OCI-LY3 (cell line): ENCODE measurements at regions not wholly inside any gene's neighbourhood (a gene's known extent, or its start where the extent isn't known, plus 50 kb on each side); places are given as distances from the start of the nearest gene placed in this dataset.
"Not testable (repeated sequence)": the region's sequence is repeated elsewhere in the genome, so short reads cannot be mapped to it uniquely, and the experiment has no call there.

Source experiments
- H2AFZ ChIP-seq: fragments of 200-600, 300-600 bp; shearing (Covaris generic); 2 replicates; pipeline ENCODE4 v1.6.0; 2014; ENCODE audit warnings: antibody characterized with exemption, low read depth, low read length
- H3K27ac ChIP-seq: fragments of 200-600, 300-600 bp; sonication (generic); 2 replicates; pipeline ENCODE4 v1.5.1; 2014; ENCODE audit warnings: mild to moderate bottlenecking, low read length, moderate library complexity, mixed read lengths
- H3K27me3 ChIP-seq: fragments of 200-600, 300-600 bp; sonication (generic); 2 replicates; pipeline ENCODE4 v1.6.1; 2014; ENCODE audit warnings: low read depth, low read length, mixed read lengths
- H3K36me3 ChIP-seq: fragments of 200-600, 300-600 bp; sonication (generic); replicated peaks from 2 replicates; pipeline ENCODE3; 2014; ENCODE audit warnings: low read depth, low read length, mixed read lengths
- H3K4me1 ChIP-seq: fragments of 300-600, 200-600 bp; sonication (generic); 2 replicates; pipeline ENCODE4 v1.6.1; 2014; ENCODE audit warnings: low read length, mixed read lengths
- H3K4me2 ChIP-seq: fragments of 200-600, 300-600 bp; sonication (generic); 2 replicates; pipeline ENCODE4 v1.6.1; 2014; ENCODE audit warnings: low read length, mixed read lengths
- H3K4me3 ChIP-seq: fragments of 300-600, 200-600 bp; sonication (generic); 2 replicates; pipeline ENCODE4 v1.5.1; 2014; ENCODE audit warnings: antibody characterized with exemption, mild to moderate bottlenecking, low read length, moderate library complexity
- H3K79me2 ChIP-seq: fragments of 300-600, 200-600 bp; shearing (Covaris generic); 2 replicates; pipeline ENCODE4 v1.6.1; 2014; ENCODE audit warnings: mild to moderate bottlenecking, low read length, mixed read lengths
- H3K9ac ChIP-seq: fragments of 300-600, 200-600 bp; shearing (Covaris generic); 2 replicates; pipeline ENCODE4 v1.6.0; 2014; ENCODE audit warnings: mild to moderate bottlenecking, low read length, moderate library complexity
- H3K9me3 ChIP-seq: fragments of 200-600, 300-600 bp; shearing (Covaris generic); 2 replicates; pipeline ENCODE4 v1.6.1; 2014; ENCODE audit warnings: low read length, mixed read lengths; ENCODE audit not compliant: insufficient read depth
- H4K20me1 ChIP-seq: fragments of 200-600, 300-600 bp; sonication (generic); 2 replicates; pipeline ENCODE4 v1.6.1; 2016; ENCODE audit warnings: low read length, mixed read lengths; ENCODE audit not compliant: insufficient read depth
- CTCF ChIP-seq: fragments of 200-600, 300-600 bp; sonication (generic); IDR thresholded peaks from 2 replicates; pipeline ENCODE4 v1.5.1; 2014; ENCODE audit warnings: antibody characterized with exemption, low read length, low read depth
- EZH2phosphoT487 ChIP-seq: fragments of 200-600 bp; shearing (Covaris generic); IDR thresholded peaks from 2 replicates; pipeline ENCODE4 v1.6.1; 2018; ENCODE audit warnings: antibody characterized with exemption, mixed run types, low read depth

- Histone ChIP-seq H3K4me3 (no peak overlapping the region), H3K4me1 (no peaks in the 10 kb centered on the region), H3K27ac (no peak overlapping the region), H3K4me2 (no peak overlapping the region), H3K27me3 (no peaks in the 10 kb centered on the region), H2AFZ (no peak overlapping the region), H3K9me3 (no peaks in the 10 kb centered on the region), H3K79me2 (no peaks in the 10 kb centered on the region), H4K20me1 (no peaks in the 10 kb centered on the region), H3K9ac (no peak overlapping the region), H3K36me3 (no peaks in the 10 kb centered on the region)
- TF ChIP-seq CTCF = no peak
Measured at GRCh38 chr3:165954171-165954570, 116.9 kb upstream of the BCHE start.

- Histone ChIP-seq H3K9me3 (no peaks in the 10 kb centered on the region), H3K9ac (no peak overlapping the region), H4K20me1 (no peaks in the 10 kb centered on the region), H3K36me3 (no peaks in the 10 kb centered on the region), H3K4me1 (no peaks in the 10 kb centered on the region), H3K4me3 (no peak overlapping the region), H2AFZ (no peak overlapping the region), H3K4me2 (no peak overlapping the region), H3K79me2 (no peaks in the 10 kb centered on the region), H3K27me3 (no peaks in the 10 kb centered on the region), H3K27ac (no peak overlapping the region)
- TF ChIP-seq CTCF = no peak
- no peak for TF ChIP-seq EZH2phosphoT487
Measured at GRCh38 chr3:165946360-165946759, 109.1 kb upstream of the BCHE start.

- H3K79me2 ChIP-seq = no peaks in the 10 kb centered on the region
- H3K4me1 ChIP-seq = no peaks in the 10 kb centered on the region
- no peaks in the 10 kb centered on the region for H4K20me1 ChIP-seq
- no peaks in the 10 kb centered on the region for H3K36me3 ChIP-seq
- H3K4me2 ChIP-seq = no peak overlapping the region
- no peak overlapping the region for H3K27ac ChIP-seq
- no peak for TF ChIP-seq CTCF
- H3K9me3 ChIP-seq = no peaks in the 10 kb centered on the region
- no peak overlapping the region for H3K4me3 ChIP-seq
- no peak overlapping the region for H2AFZ ChIP-seq
- no peaks in the 10 kb centered on the region for H3K27me3 ChIP-seq
- H3K9ac ChIP-seq = no peak overlapping the region
Measured at GRCh38 chr3:165938986-165939540, 101.8 kb upstream of the BCHE start.

- H3K9ac ChIP-seq, H3K36me3 ChIP-seq, H2AFZ ChIP-seq, H3K79me2 ChIP-seq, H3K27me3 ChIP-seq, H3K9me3 ChIP-seq, H3K4me1 ChIP-seq, H3K4me2 ChIP-seq, H3K27ac ChIP-seq, H3K4me3 ChIP-seq, H4K20me1 ChIP-seq: not testable (repeated sequence)
Measured at GRCh38 chr3:165936081-165936480, 98.9 kb upstream of the BCHE start.

- not testable (repeated sequence) for H3K4me3 ChIP-seq, H3K4me2 ChIP-seq, H3K9me3 ChIP-seq, H3K4me1 ChIP-seq, H3K27me3 ChIP-seq, H3K27ac ChIP-seq, H3K36me3 ChIP-seq, H2AFZ ChIP-seq, H3K9ac ChIP-seq, H4K20me1 ChIP-seq, H3K79me2 ChIP-seq
Measured at GRCh38 chr3:165924301-165924791, 87.1 kb upstream of the BCHE start.
